GM13977 (cell line): ENCODE measurements at regions not wholly inside any gene's neighbourhood (a gene's known extent, or its start where the extent isn't known, plus 50 kb on each side); places are given as distances from the start of the nearest gene placed in this dataset.
"Not testable (repeated sequence)": the region's sequence is repeated elsewhere in the genome, so short reads cannot be mapped to it uniquely, and the experiment has no call there.

Source experiments
- DNase-seq: peaks from one replicate; pipeline ENCODE4 v3.0.0; 2012; ENCODE audit warnings: low spot score
- in situ Hi-C: fragments of 300-500 bp; cut with MboI; formaldehyde crosslinking; loops from one replicate; pipeline ENCODE4 v1.12.0; 2022; ENCODE audit warnings: low sequenced_read_pairs, low pct_unique_long_range_greater_than_20kb, mixed read lengths, inconsistent platforms; ENCODE audit not compliant: unreplicated experiment
- TF ChIP-seq, protein P1 (sequence below): IDR thresholded peaks from 2 replicates; pipeline ENCODE4 v1.5.1; 2012; ENCODE audit warnings: mild to moderate bottlenecking, control low read depth; ENCODE audit not compliant: insufficient read depth; ENCODE audit errors: extremely low read depth, missing control alignments

DNA sequence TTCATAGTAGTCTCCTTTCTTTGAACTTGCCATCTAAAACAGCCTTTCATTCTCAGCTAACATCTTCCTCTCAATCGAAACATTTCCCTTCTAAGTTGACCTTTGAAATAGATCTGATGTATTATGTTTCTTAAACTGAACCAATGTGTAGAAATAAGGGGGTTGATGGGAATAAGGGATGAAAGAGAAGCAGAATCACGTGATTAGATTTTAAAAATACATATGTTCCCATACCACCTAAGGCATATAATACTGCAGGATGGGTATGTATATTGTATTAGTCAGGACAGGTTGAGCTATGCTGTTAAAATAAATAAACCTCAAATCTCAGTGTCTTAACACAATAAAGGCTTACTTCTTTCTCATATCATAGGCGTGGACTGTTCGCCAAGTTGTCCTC lies 207.5 kb upstream of the SRD5A2 start:
- in situ Hi-C loops = no loop called here
- DNase-seq = no peak
- TF ChIP-seq, protein P1, sequence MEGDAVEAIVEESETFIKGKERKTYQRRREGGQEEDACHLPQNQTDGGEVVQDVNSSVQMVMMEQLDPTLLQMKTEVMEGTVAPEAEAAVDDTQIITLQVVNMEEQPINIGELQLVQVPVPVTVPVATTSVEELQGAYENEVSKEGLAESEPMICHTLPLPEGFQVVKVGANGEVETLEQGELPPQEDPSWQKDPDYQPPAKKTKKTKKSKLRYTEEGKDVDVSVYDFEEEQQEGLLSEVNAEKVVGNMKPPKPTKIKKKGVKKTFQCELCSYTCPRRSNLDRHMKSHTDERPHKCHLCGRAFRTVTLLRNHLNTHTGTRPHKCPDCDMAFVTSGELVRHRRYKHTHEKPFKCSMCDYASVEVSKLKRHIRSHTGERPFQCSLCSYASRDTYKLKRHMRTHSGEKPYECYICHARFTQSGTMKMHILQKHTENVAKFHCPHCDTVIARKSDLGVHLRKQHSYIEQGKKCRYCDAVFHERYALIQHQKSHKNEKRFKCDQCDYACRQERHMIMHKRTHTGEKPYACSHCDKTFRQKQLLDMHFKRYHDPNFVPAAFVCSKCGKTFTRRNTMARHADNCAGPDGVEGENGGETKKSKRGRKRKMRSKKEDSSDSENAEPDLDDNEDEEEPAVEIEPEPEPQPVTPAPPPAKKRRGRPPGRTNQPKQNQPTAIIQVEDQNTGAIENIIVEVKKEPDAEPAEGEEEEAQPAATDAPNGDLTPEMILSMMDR = no peak

DNA sequence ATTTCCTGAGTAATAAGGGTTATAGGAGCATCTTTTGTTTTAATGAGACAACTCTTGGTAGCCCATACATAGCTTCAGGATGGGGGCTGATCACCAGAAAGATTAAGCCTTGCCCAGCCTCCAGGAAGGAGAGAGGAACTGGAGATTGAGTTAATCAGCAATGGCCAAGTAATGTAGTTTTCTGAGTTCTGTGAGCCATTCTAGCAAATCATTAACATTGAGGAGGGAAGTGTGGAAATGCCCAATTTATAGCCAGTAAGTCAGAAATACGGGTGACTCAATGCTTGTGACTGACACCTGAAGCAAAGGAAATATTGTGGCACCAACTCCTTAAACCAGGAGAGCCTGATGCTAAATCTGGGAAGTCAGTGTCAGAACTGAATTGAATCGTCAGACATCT lies 205.1 kb upstream of the SRD5A2 start:
- TF ChIP-seq, protein P1 = no peak
- DNase-seq = no peak
- in situ Hi-C loops = no loop called here

DNA sequence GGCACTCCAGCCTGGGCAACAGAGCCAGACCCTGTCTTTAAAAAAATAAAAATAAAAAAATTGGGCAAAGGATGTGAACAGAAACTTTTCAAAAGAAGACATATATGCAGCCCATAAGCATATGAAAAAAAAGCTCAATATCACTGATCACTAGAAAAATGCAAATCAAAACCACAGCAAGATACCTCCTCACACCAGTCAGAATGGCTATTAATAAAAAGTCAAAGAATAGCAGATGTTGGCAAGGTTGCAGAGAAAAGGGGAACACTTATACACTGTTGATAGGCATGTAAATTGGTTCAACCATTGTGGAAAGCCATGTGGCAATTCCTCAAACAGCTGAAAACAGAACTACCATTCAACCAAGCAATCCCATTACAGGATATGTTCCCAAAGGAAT lies 204.1 kb upstream of the SRD5A2 start:
- no peak for DNase-seq
- TF ChIP-seq, protein P1 = no peak
- in situ Hi-C loops = no loop called here

DNA sequence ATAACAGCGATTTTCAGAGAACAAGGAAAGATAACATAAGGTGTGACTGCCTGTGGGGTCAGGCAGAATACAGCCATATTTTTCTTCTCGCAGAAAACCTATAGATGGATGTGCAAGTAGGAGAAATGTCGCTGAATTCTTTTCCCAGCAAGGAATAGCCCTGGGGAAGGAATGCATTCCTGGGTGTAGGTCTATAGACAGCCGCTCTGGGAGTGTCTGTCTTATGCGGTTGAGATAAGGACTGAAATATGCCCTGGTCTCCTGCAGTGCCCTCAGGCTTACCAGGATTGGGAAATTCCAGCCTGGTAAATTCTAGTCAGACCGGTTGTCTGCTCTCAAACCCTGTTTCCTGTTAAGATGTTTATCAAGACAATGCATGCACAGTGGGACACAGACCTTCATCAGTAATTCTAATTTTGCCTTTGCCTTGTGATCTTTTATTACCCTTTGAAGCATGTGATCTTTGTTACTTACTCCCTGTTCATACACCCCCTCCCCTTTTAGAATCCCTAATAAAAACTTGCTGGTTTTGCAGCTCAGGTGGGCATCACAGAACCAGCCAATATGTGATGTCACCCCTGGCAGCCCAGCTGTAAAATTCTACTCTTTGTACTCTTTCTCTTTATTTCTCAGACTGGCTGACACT lies 202.8 kb upstream of the SRD5A2 start:
- in situ Hi-C loops, DNase-seq: not testable (repeated sequence)

DNA sequence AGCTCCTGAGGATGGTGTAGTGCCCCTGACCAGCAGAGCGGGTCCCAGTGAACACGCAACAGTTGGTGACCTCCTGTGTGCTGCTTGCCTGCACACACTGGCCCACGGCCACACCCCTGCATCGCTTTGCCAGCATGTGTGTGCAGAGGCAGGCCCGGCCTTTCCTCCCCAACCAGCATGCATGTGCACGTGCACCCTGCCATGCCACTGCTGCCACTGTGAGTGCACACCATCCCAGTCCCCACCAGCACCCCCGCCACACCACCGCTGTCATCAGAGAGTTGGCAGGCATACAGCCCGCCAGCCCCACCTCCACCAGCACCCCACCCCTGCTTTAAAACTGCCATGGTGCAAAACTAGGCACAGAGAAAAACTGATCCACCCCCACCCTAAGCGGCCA lies 197.4 kb upstream of the SRD5A2 start:
- in situ Hi-C loops = no loop called here
- TF ChIP-seq, protein P1 = no peak
- no peak for DNase-seq

DNA sequence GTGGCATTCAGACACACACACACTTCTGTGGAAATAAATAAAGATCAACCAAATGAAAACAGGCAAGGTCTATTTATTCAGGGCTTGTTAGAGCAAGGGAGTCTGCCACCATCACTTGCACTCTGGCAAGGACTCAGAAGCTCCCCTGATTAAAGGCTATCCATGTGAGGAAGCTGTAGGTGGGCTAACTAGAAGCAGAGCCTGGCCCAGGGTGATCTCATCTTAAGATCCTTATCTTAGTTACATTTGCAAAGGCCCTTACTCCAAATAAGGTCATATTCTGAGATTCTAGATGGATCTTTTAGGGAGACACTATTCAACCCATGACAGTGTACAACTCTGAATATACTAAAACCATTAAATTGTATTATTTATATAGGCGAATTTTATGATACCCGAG lies 190.0 kb upstream of the SRD5A2 start:
- DNase-seq = no peak
- TF ChIP-seq, protein P1 = no peak
- in situ Hi-C loops = no loop called here

DNA sequence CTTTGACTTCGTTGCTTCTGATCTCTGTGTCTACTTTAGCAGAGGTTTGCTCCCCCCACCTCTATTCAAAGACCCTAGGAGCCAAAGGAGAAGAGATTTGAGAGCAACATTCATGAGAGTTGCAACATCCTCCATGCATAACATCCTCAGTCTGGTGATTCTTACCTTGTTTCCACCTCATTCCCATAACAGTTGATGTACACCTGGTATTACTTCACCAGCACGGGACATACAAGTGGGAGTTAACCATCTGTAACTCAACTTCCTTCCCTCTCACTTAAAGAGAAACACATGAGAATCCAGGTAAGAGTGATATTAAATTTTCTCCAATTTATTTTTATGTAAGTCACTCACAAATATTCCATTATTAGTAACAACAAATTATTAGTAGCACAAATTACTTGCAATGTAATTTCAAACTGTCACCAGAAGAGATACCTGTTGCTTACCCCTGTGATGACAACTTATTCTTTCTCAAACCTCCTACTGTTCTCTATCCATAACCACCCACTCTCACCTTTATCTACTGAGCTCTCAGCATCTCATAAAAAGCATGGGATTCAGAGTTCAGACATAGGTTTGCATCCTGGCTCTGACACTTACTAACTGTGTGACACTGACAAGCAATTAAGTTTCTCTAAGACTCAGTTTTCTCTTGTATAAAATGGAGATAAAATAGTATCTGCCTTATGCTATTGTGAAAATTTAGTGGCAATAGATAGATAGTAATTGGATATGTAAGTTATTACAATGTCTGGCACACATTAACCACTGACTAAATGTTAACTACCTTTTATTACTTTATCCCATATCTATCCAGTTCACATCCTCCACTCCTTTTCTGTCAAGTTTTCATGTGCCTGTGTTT lies 184.6 kb upstream of the SRD5A2 start:
- TF ChIP-seq, protein P1 = no peak
- DNase-seq = no peak
- in situ Hi-C loops = no loop called here
